Bronchial epithelial cell (primary cell): ENCODE measurements at regions not wholly inside any gene's neighbourhood (a gene's known extent, or its start where the extent isn't known, plus 50 kb on each side); places are given as distances from the start of the nearest gene placed in this dataset.

Experiments
- DNase-seq: peaks from one replicate; pipeline ENCODE4 v3.0.0-alpha.2; 2010; ENCODE audit warnings: low read depth
- FAIRE-seq: peaks from 2 replicates; lab custom pipeline; 2011; peaks lifted over from hg19 to GRCh38; lab: Jason Lieb, UNC
- H3K27me3 ChIP-seq: 2 replicates; pipeline ENCODE4 v1.5.1; 2011; ENCODE audit warnings: low read length; ENCODE audit not compliant: control insufficient read depth, insufficient read depth
- H3K36me3 ChIP-seq: 2 replicates; pipeline ENCODE4 v1.5.1; 2011; ENCODE audit warnings: low read length; ENCODE audit not compliant: control insufficient read depth, insufficient read depth
- H3K4me3 ChIP-seq: 2 replicates; pipeline ENCODE4 v1.5.1; 2011; ENCODE audit warnings: mild to moderate bottlenecking, low read depth, low read length, control low read depth
- TF ChIP-seq, protein P1 (sequence below): IDR thresholded peaks from 2 replicates; pipeline ENCODE4 v1.5.1; 2011; ENCODE audit warnings: mild to moderate bottlenecking, moderate library complexity, low read length, control low read depth, inconsistent platforms; ENCODE audit not compliant: insufficient read depth, severe bottlenecking

DNA sequence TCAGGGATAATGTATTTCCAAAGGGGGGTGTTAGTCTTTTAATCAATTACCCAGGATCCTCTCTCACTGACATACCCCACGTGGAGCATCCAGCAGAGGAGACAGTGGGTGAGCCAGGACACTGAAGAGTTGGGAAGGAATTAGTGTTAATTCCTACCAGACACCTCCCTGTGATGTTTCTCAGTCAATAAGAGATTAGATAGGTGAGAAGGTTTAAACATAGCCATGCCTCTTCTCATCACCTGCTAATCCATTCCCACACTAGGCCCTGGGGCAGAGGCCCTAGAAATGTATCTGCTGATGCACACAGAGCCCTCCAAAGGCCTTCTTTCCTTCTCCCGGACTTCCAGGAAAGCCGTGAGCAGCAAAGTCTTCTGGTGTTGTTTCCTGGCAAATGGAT, 363.6 kb upstream of the LARGE1 start:
- Histone ChIP-seq H3K27me3 (no peaks in the 10 kb centered on the region), H3K36me3 (no peaks in the 10 kb centered on the region), H3K4me3 (no peak overlapping the region)
- DNase-seq (no peak), FAIRE-seq (no peak)
- TF ChIP-seq, protein P1, sequence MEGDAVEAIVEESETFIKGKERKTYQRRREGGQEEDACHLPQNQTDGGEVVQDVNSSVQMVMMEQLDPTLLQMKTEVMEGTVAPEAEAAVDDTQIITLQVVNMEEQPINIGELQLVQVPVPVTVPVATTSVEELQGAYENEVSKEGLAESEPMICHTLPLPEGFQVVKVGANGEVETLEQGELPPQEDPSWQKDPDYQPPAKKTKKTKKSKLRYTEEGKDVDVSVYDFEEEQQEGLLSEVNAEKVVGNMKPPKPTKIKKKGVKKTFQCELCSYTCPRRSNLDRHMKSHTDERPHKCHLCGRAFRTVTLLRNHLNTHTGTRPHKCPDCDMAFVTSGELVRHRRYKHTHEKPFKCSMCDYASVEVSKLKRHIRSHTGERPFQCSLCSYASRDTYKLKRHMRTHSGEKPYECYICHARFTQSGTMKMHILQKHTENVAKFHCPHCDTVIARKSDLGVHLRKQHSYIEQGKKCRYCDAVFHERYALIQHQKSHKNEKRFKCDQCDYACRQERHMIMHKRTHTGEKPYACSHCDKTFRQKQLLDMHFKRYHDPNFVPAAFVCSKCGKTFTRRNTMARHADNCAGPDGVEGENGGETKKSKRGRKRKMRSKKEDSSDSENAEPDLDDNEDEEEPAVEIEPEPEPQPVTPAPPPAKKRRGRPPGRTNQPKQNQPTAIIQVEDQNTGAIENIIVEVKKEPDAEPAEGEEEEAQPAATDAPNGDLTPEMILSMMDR = no peak

DNA sequence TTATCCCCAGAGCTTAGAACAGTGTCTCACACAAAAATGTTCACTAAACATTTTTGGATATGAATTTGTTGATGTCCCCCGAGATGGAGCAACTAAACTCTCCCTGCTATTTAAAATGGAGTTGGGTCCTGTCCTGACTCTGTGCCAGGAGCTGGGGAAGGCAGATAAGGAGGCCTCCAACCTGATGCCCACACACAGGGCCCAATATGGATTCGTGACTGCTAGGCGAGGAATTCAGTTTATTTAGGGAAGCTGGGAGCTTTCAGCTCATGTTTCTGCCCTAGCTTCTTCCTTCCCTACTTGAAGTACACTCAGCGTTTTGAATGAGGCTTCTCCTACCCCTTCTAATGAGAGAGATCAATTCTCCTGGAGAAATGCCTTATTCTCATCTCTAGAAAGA, 373.0 kb upstream of the LARGE1 start:
- FAIRE-seq (no peak), DNase-seq (no peak)
- Histone ChIP-seq H3K36me3 (no peaks in the 10 kb centered on the region), H3K4me3 (no peak overlapping the region), H3K27me3 (no peaks in the 10 kb centered on the region)
- TF ChIP-seq, protein P1 = no peak

DNA sequence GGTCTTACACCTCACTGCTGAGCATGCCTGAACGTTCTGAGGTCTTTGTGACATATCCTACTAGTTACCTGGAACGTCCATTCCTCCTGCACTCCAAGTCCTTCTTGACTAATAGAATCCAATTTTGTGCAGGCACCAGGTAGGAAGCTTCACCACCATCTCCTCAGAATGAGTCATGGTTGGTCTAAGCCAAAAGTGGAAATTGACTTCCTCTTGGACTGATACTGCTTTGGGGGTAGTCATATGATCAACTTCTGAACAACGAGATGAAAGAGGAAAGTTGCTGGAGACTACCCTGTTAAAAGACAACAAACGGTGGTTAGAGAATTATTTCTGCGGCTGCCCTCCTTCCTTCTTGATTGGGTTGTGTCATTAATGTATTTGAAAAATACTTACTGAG, 374.2 kb upstream of the LARGE1 start:
- DNase-seq (no peak), FAIRE-seq (no peak)
- TF ChIP-seq, protein P1 = no peak
- Histone ChIP-seq H3K4me3 (no peak overlapping the region), H3K36me3 (no peaks in the 10 kb centered on the region), H3K27me3 (no peaks in the 10 kb centered on the region)

DNA sequence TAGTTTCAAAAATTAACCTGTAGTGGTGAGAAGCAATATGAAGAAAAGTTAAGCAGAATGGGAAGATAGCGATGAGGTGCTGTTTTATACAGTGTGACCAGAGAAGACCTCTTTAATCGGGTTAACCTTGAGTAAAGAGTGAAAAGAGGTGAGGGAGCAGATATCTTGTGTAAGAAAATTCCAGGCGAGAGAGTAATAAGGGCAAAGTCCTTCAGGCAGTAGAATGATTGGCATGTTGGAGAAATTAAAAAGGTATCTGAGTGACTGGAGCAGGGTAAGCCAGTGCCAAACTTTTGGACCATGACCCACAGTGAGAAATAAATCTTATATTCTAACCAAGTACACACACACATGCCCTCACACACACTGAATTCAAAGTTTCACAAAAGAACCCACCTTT, 374.7 kb upstream of the LARGE1 start:
- Histone ChIP-seq H3K27me3 (no peaks in the 10 kb centered on the region), H3K4me3 (no peak overlapping the region), H3K36me3 (no peaks in the 10 kb centered on the region)
- TF ChIP-seq, protein P1 = no peak
- DNase-seq (no peak), FAIRE-seq (no peak)

DNA sequence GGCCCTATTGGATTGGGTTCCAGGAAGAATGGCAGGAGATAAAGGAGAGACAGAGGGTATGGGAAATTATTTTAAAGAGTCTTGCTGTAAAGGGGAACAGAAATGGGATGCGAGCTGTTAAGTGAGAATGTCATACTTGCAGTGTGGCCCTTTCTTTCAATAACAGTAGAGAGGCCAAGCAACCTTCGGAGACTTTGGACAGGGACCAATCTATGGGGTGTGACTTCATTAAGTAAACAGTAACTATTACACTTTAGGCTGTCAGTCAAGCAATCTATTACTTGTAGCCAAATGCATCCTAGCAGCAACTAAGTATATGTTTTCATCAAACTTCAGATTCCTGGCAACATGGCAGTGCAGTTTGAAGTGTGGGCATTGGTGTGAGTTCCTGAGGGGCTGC, 376.2 kb upstream of the LARGE1 start:
- Histone ChIP-seq H3K36me3 (no peaks in the 10 kb centered on the region), H3K4me3 (no peak overlapping the region), H3K27me3 (no peaks in the 10 kb centered on the region)
- DNase-seq (no peak), FAIRE-seq (no peak)
- TF ChIP-seq, protein P1 = no peak

DNA sequence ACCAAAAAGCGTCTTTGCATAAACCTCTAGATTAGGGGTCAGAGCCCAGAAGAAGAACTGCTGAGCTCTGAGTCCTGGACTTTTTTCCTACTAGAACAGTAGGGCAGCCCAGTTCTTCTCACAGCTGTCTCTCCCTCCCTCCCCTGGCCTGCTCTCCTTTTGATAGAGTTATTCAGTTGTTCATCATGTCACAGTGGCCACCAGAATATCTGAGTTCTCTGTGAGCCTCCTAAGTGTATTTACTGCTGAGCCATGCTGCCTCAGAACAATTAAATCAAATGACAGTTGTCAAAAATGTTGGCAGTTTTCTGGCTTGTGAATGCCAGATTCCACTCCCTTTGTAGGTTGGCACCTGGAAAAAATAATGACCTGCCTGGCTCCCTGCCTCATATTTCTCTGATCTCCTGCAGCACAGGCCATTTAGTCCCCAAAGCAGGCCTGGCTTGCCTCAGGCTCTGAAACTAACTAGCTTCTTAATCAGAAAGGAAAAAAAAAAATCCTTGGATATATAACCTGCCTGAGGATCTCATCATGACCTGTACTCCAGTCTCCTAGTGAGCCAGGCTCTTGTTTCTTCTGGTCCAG, 377.4 kb upstream of the LARGE1 start:
- Histone ChIP-seq H3K36me3 (no peaks in the 10 kb centered on the region), H3K4me3 (no peak overlapping the region), H3K27me3 (no peaks in the 10 kb centered on the region)
- no peak for FAIRE-seq
- no peak for DNase-seq
- TF ChIP-seq, protein P1 = no peak
